NCI-H446 (cell line): ENCODE measurements at regions not wholly inside any gene's neighbourhood (a gene's known extent, or its start where the extent isn't known, plus 50 kb on each side); places are given as distances from the start of the nearest gene placed in this dataset.

Experiments used
- DNase-seq, 2 experiments: peaks; one replicate each; lab custom pipeline; 2025; lab: John Stamatoyannopoulos, UW

DNA sequence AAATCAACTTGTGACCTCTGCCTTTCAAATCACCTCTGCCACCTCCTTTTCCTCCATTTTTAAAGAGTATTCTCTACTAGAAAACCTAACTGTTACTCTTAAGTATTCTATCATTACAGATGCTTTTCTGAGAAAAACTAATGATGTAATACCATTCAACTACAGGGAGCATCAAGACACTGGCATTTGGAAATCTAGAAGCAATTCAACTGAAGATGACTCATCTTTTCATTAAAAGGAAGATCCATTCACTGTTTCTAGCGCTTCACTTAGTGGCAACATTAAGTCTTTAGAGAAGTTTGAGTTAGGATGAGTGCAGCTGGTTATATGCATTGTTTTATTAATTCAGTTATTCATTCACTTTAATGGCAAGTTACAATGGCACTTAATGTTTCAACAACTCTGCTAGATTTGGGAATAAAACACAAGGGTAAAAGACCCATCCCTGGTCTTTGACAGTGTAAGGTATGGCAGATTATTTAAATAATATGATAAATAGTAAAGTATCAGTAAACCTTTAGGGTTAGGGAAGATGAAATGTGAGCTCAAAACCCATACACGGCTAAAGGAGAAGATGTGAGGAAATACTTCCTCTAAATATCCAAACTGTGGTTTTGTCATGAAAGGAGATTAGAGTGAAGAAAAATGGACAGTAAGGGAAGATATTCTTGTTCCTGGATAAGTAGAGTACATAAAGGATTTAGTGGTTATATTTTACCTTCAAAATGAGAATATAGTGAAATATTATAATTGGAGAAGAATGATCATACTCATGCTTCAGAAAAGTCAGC lies 61.7 kb downstream of the KCNJ2 start:
- DNase-seq = no peak

DNA sequence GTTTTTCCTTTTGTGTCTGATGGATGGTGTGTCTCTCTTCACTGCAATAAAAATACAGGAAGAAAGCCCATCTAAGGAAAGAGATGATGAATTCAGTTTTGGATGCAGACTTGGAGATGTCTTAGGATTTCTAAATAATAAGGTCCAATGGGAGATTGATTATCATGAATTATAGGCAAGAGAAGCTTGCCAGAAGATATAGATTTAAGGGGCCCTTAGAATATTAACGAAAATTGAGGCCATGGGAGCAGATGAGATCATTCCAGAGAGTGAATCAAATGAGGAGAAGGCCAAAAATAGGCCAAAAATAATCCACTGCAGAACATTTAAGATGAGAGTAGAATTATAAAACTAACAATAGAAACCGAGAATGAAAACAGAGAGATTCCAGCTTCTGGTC lies 63.1 kb downstream of the KCNJ2 start:
- no peak for DNase-seq

DNA sequence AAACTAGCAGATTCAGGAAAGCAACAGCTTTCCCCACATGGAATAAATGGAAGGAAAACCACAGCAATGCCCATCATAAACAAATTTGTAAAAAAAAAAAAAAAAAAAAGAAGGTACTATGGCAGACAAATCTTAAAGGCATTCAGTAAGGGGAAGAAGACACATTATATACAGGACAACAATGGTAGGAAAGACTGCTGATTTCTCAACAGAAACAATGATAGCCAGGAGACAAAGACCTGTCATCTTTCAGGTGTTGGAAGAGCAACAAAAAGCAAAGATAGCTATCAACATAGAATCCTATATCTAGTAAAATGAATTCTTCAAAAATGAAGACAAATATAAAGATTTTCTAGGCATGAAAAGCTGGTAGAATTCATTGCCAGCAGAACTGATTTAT lies 65.9 kb downstream of the KCNJ2 start:
- no peak for DNase-seq

DNA sequence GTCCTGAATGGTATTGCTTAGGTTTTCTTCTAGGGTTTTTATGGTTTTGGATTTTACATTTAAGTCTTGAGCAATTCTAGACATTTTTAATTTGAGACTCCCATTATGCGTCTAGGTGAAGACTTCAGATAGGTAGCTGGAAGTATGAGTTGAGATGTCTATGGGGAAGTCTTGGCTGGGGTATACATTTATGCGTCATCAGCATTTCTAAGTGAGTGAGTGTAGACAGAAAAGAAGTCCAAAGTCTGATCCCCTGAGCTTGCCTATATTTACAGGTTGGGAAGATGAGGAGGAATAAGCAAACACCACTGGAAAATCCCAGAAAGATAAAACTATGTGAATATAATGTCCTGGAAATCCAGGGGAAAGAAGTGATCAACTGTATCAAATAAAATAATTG lies 68.9 kb downstream of the KCNJ2 start:
- no peak for DNase-seq

DNA sequence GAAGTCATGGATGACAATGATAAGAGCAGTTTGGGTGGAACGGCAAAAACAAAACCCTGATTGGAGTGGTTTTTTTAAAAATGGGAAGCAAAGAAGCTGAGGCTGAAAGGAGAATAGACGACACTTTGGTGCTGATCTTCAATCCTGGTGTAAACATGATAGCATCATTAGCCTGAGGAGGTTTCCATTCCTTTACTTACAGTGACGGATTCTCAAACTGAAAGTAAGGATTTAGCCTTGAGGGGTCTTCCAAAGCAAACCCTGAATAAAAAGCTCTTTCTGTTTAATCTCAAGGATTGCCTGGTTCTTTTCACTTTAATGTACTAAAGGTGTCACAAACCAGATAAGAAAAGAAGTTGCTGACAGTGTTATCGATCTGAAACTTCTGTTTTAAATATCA lies 69.3 kb downstream of the KCNJ2 start:
- DNase-seq = no peak

DNA sequence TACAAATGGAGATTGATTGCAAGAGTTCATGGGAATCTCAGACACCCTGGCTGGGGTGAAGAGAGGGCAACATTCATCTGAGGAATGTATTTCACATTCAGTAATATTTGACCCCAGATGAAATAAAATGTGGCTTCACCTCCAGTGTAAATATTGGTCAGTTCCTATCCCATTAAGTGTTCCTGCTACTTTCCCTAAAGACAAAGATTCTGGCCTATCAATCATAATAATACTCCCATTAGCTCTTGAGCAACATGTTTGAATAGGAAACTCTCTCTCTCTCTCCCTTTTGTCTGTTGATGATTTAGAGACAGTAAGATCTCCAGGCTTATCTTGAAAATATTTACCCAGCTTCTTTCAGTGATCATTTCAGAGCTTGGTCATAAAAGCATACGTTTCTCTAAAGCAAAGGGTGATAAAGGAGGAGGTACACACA lies 70.1 kb downstream of the KCNJ2 start:
- DNase-seq = no peak

DNA sequence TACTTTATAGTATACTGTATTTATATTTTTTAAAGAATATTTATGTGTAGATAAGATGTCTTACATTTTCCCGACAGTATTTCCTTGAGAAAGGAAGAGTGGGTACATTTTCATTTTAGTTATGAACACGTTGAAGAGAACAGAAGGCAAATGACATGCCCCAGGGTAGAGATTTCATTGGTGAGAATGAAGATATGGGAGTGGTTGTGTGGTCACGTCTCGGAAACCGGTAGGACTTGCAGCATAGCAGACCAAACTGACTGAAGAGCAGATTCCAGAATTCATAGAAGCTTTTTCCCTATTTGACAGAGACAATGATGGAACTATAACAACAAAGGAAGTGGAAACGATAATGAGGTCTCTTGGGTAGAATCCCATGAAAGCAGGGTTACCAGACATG lies 71.7 kb downstream of the KCNJ2 start:
- no peak for DNase-seq

DNA sequence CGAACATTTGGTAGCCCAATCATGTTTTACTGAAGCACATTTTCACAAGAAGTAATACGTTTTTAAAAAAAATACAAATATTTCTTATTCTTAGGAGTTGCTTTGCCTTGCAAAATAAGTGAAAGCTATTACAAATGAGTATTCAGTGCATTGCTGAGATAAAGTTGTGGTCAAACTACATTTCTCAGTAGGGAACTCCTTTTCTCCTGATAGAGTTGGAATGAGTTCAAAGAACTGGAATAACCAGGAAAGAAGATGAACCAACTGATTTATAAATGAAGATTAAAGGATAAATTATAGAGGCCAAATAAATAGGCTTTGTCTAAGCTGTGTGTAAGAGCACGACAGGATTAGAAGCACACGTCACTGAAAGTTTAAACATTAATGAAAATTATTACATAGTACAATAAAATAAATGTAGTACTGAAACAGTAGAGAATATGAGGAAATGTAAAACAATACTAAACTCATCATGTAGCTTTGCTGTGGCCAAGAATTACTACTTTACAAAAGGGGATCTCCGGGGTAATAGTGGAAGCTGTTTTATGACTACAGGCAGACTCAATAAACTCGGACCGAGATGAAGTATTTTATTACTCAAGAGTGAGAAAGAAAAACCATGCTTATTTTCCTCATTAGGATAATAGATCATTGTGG lies 73.6 kb downstream of the KCNJ2 start:
- DNase-seq = no peak

DNA sequence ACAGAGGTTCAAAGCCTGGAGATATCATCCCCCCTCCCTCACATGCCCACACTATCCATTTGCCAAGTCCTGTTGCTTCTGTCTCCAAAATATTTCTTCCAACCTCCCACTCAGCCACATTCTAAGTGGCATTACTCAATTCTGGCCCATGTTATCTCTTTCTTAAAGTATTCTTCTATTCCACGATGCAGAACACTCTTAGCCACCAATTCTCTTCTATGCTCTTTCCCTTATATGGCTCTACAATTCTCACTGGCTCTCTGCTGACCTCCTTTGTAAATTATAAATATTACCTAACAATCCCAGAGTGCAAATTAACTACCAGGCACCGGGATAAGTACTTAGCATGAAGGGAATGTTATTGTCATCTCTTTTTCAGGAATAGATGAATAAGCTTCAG lies 82.4 kb downstream of the KCNJ2 start:
- no peak for DNase-seq

DNA sequence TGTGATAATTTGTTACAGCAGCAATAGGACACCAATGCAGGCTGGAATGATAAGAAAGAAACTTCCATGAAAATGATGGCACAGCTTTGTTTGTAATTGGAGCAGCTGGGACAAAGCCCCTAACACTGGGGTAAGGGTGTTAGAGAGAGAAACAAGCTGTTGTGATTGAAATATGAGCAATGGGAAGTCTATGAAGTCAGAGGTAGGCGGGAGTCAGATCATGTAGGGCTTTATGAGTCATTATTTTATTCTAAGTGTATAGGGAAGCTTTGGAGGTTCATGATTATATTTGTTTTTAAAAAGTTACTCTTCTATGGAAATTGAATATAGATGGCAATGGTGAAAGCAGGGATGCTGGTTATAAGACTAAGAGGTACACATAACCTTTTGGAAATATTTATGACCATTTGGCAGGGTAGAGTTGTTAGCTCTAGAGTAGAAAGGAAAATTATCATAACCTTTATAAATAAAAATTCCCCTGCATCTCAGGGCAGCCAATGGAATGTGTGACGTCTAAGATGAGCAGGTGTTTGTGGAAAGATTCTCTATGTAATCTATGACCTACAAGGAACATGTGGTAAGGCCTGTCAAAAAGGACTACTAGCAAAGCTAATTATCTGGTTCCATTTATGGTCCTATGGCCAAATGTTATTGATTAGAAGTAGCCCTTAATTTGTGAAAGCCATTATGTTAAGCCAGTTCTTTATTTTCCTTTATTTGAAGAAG lies 85.6 kb downstream of the KCNJ2 start:
- no peak for DNase-seq

DNA sequence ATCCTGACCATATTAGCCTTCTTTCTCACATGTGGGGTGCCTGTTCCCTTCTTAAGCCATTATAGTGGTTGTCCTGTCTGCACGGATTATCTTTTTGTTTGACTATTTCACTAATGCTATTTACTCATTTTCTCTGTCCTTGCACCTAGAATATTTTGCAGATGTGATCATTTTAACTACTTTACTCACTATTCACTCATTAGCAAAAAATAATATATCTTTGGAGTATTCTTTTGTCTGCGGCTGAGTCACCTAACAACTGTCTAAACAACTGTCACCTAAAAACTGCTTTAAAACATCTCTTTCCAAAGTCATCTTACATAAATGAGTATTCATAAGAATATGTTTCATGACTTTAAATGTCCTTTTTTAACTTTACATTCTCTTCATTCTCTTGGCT lies 87.4 kb downstream of the KCNJ2 start:
- no peak for DNase-seq

DNA sequence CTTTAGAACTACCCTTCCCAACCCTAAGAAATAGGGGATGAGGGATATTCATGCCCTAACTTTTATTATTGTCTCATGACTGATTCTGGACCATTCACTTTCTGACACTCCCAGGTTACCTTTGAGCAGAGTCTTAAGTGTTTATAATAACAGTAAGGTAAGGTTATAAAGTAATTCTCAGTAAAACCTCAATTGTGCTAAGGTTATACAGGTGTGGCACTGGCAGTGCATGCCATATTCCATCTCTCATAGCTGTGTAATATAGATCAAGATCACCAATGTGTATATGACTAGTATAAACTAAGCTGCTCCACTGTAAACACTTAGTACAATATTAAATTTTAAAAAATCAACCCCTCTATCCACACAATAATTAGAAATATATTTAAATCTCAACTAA lies 89.1 kb downstream of the KCNJ2 start:
- no peak for DNase-seq

DNA sequence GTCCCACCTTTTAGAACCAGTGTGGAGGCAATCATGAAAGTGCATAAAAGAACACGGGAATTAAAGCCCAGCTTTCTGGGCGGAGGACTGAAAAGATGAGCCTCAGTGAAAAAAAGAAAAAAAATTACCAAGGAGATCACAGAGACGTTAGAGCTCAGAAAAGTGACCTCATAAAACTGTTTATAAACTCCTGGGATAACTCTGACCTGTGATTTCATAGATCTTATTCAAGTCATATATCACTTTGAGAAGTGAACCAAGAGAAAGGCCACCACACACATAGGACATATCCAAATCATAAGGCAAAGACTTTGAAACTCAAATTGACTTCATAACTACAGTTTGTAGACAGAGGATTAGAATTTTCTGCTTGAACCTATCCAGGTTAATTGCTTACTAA lies 90.1 kb downstream of the KCNJ2 start:
- no peak for DNase-seq

DNA sequence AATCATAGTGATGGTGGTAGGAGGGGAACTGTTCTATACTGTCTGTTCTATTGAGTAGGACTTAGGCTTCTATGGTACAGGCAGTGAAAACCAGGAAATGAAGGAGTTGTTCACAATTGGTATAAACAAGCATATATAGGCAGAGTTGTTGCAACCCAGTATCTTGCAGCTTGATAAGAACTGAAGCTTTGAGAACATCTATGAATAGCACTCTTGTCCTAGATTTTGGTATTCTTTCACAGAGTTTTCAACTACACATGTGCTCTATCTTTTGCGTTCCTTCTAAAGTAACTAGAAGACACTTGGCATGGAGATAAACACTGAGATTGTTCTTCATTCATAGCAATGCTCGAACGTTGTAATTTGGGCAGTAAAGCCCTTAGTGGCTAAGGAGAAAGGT lies 91.8 kb downstream of the KCNJ2 start:
- no peak for DNase-seq

DNA sequence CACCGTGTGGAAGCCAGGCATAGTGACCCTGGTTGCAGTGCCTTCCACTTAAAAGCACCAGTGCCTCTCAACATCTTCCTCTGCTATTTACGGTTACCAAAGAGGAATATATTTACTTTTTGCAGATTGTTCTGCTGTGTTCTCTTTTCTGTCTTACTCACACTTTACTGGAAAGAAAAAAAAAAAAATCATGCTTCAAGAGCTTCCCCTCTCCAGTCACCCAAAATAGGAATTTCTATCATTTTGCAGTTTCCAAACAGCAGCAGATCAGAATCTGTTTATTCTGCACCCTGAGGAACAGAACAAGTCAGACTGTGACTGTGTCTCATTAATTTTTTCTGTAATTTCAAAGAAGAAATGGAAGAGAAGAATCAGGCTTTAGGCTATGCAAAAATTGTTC lies 96.1 kb downstream of the KCNJ2 start:
- no peak for DNase-seq

DNA sequence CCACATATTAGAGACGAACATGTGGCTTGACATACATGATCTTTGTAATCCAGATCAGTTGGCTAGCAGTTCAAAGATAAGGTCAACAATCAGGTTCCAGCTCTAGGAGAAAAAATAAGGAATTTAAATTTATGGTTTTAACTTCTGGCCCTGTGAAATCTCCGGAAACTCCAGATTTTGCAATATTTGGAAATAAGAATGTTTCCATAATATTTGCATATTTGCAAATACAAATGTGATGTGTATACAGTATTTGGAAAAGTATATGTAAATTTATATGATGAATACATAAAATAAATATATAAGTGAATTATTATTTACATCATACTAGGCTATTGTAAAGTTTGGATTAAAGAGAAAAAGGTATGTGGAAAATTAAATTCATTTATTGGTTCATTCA lies 97.1 kb downstream of the KCNJ2 start:
- DNase-seq = no peak

DNA sequence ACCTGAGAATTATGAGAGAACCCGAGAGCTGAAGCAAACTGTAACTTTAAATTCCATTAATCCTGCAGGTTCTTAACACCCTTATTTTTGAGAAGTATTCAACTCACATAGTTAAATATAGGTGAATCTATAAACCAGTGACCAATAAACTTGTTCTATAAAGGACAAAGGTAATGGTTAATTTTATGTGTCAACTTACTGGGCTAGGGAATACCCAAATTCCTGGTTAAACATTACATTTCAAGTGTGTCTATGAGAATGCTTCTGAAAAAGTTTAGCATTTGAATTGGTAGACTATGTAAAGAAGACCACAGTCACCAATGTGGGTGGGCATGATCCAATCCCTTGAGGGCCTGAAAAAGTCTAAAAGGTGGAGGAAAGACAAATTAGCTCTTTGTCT lies 99.1 kb downstream of the KCNJ2 start:
- DNase-seq = no peak

DNA sequence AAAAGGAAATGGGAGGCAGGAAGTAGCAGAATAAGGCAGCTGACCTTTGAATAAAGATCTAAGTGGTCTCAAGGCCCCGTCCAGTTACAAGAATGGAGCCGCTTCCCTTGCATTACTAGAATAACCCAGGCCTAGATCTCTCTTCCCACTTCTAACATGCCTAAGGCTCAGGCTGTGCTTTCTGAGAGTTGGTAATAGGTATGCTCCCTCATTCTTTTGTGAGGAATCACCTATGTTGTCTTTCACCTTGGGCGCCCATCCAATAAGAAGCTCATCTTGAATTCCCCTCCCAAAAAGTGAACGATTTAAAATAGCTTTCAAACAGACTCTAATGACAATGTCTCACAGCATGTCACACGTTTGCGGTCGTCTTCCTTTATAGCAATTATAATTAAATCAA lies 101.2 kb downstream of the KCNJ2 start:
- DNase-seq = no peak

DNA sequence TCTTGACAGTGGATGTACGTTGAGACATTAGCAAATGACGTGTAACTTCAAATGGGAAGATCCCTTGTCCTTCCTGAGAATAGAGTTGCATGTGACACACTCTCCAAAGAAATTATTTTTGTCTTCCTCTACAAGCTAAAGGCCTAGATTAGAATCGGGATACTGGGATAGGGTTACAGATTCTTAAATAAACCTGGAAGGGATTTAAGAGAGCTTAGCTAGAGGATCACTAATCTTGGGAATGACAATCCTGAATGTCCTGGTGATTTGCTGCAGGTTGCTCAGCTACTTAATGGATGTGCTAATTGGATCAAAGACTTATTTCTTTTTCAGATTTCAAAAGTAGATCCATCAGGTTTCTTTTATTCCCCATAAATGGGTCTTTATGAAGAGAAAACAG lies 101.9 kb downstream of the KCNJ2 start:
- no peak for DNase-seq

DNA sequence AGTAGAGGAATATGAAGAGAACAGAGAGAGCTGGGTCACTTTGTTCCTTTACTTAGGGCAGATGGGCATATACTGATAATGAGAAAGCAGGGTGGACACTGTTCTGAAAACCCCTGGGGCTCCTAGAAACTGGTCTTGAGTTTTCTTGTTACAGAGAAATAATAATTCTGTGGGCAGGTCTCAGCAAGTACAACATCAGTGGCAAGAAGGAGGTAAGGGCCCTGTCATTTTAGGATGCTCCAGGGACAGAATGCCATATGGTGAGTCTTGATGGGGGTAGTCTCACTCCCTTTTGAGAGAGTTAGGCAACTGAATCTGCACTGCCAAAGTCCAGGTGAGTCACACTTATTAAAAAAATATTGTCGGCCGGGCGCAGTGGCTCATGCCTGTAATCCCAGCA lies 102.3 kb downstream of the KCNJ2 start:
- no peak for DNase-seq

DNA sequence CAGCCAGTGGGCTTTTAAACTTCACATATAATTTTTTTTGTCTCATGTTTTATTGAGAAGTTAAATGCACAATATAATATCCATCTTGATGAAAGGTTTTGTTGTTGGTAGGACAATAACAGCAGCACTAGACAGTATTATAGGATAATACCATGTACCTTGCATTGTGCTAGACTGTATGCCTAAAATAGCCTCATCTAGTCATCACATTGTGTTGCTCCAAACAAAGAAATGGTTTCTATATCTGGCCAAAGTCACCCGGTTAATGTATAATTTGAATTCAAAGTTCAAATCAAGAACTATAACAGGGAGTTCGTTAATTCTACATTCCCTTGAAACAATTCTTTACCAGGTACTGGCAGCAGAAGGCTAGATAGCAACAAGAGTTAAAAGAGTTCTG lies 104.9 kb downstream of the KCNJ2 start:
- DNase-seq = no peak

DNA sequence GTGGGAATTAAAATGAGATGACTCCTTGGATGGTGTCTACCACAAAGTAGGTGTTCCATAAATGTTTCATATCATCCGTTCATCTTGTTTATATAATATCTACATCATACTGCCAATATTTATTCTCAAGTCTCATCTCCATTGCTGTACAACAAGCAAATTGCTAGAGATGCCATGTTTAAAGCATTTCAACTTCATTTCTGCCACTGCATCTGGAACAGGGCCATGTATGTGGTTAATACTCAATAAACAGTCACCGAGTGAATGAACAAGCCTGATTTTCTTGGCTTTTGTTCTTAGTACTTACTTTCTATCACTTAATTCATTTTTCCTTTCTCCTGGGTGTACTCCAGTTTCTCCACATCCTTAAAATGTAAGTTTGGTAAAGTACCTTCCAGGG lies 107.6 kb downstream of the KCNJ2 start:
- no peak for DNase-seq

DNA sequence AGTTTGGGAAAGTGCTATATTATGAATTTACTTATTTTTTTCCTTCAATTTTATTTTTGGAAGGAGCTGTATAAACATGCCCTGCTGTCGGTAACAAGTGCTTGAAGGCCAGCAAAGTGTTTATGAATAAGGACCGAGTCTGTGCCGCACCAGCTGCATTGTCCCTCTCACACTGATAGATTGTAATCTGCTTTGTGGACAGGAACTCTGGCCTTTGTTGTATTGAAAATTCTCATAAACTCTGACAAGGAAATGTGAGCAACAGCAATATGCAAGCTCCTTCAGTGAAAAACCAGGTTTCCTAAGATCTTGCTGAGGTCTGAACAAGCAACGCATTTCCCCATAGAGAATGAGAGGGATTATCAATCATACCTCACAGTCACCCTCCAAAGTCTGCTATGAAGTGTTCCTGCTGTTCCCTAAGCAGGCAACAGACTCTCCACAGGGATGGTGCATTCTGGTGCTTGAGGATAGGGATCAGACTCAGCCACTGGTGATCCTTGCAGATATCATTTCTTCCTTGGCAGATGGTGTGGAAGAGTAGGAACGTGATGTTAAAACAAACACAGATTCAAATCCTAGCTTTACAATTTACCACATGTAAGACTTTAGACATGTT lies 109.6 kb downstream of the KCNJ2 start:
- peak in 1 of 2 experiments; percentile 8 for DNase-seq
